Dedifferentiated amniotic fluid mesenchymal stem cell (primary cell): ENCODE measurements at regions not wholly inside any gene's neighbourhood (a gene's known extent, or its start where the extent isn't known, plus 50 kb on each side); places are given as distances from the start of the nearest gene placed in this dataset.
"Not testable (repeated sequence)": the region's sequence is repeated elsewhere in the genome, so short reads cannot be mapped to it uniquely, and the experiment has no call there.

Experiments
- DNase-seq: peaks from one replicate; pipeline ENCODE4 v3.0.0-alpha.2; 2016; ENCODE audit errors: extremely low spot score

DNA sequence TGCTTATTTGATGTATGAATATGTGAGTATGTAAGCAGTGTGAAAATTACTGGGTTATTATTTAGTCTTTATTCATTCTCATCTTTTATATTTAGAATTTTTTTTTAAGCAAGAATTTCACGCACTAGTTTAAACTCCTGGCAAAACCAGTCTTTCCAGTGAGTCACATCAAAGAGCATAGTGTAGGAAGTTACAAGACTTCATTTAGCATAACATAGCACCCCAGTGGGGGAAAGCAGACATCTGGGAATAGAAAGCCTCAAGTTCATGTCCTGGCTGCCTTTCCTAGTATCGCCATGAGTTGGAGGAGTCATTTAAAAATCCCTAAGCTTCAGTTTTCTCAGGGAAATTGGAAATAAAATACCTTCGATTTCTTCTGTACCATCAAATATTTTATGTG is 408.3 kb downstream of the NUP35 start:
- no peak for DNase-seq

DNA sequence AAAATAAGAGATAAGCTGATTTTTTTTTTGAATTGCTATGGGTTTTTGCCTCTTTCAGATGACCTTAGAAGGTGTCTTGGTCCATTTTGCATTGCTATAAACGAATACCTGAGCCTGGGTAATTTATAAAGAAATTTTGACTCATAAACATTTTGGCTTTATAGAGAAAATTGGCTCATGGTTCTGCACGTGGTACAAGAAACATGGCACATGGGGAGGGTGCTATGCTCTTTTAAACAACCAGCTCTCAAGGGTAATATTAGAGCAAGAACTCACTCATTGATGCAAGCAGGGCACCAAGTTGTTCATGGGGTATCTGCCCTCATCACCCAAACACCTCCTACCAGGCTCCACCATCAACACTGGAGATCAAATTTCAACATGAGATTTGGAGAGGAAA is 408.8 kb downstream of the NUP35 start:
- DNase-seq: no peak

DNA sequence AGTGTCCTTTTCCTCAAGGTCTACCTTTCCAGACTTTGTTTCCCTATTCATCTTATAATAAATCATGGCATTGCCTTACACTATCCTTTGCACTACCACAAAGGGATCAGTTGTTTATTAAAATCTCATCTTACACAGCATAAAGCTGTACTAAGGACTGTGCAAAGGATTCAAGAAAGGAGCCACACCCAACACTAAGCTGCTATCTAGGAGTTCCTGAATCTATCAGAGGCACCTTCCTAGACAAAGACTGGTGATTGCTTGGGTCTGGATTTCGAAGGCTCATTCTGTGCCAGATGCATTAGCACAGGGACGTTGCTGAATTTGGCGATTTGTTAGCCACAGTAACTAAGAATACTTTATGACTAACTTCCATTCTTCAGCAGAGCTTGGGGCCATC is 412.0 kb downstream of the NUP35 start:
- DNase-seq: no peak

DNA sequence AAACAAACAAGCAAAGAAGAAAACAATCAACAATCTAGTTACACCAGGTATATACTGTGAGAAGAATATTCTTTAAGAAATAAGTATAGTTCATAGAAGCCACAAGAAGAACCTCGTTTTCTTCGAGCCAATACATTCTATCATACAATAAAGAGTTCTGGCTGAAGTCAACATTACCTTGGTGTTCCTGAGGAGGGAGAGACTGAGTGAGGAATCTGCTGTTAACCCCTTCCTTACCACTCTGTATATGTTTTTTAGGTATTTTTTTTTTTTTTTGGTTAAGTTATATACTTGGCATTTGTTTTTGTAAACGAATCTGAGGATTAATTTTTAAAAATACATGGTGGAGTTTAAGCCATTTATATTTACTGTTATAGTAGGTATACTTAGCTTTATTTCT is 412.5 kb downstream of the NUP35 start:
- no peak for DNase-seq

DNA sequence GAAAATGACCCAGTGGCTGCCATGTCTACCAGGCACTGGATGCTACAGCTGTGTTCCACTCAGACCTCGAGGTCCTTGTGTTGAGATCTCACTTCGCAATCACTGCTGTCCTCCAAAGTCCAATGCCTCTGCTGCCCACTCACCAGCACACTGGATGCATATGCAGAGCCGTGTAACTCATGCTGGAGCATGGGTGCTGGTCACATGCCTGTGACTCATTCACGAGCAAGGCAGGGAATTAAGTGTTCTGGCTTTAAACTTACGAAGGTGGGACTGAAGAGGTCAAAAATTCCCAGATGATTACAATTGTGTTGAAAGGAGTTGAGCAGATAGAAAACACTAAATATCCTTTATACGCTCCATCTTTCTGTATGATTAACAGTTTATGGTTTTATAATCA is 417.5 kb downstream of the NUP35 start:
- no peak for DNase-seq

DNA sequence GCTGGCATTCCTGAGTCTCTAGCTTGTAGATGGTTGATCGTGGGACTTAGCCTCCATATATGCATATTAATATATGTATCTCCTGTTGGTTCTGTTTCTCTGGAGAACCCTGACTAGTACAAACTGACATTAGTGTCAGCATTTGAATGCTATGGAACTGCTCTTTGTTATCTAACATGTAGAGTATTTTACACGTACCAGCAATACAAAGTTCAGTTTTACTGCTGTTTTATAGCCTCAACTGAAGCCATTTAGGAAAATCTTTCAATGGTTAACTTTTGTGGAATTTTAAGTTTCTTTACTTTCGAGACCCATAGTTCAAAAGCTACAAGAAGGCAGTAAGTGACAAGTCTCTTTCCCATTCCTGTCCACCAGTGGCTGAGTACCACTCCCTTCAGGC is 418.4 kb downstream of the NUP35 start:
- DNase-seq: no peak

DNA sequence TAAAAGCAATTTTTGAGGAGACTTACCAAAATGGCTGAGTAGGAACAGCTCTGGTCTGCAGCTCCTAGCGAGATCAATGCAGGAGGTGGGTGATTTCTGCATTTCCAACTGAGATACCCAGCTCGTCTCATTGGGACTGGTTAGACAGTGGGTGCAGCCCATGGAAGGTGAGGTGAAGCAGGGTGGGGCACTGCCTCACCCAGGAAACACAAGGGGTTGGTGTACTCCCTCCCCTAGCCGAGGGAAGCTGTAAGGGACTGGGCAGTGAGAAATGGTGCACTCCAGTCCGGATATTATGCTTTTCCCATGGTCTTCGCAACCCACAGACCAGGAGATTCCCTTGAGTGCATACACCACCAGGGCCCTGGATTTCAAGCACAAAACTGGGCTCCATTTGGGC is 419.0 kb downstream of the NUP35 start:
- DNase-seq: no peak

DNA sequence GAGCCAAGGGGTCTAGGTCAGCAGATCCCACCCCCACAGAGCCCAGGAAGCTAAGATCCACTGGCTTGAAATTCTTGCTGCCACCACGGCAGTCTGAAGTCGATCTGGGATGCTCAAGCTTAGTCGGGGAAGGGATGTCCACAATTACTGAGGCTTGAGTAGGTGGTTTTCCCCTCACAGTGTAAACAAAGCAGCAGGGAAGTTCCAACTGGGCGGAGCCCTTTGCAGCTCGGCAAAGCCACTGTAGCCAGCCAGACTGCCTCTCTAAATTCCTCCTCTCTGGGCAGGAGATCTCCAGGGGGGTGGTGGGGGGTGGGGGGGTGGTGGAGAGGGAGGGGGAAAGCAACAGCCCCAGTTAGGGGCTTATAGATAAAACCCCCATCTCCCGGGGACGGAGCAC is 419.5 kb downstream of the NUP35 start:
- no peak for DNase-seq

DNA sequence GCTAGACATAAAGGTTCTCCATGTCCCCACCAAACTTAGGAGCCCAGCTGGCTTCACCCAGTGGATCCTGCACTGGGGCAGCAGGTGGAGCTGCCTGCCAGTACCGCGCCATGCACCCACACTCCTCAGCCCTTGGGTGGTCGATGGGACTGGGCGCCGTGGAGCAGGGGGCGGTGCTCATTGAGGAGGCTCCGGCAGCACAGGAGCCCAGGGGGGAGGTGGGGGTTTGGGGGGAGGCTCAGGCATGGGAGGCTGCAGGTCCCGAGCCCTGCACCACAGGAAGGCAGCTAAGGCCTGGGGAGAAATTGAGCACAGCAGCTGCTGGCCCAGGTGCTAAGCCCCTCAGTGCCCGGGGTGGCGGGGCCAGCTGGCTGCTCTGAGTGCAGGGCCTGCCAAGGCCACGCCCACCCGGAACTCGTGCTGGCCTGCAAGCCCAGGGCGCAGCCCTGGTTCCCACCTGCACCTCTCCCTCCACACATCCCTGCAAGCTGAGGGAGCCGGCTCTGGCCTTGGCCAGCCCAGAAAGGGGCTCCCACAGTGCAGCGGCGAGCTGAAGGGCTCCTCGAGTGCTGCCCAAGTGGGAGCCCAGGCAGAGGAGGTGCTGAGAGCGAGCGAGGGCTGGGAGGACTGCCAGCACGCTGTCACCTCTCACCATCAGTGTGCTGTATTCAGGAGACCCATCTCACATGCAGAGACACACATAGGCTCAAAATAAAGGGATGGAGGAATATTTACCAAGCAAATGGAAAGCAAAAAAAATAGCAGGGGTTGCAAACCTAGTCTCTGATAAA is 422.5 kb downstream of the NUP35 start:
- DNase-seq: not testable (repeated sequence)

DNA sequence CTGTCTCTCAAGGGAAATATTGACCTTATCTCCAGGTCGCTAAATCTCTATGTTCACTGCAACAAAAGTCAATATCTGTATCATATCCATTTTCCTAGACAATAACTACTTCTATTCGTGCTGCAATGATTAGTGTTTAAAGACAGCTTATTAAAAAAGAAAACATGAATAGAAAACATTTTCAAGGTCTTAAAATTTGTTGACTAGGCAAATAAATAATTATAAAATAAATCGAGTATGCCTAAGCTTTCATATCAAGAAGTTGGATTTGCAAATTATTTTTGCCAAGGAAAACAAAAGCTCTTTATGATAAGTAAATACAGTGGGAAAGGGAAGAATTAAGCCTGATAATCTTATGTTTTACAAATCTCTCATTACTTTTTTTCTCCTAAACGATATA is 428.5 kb downstream of the NUP35 start:
- no peak for DNase-seq

DNA sequence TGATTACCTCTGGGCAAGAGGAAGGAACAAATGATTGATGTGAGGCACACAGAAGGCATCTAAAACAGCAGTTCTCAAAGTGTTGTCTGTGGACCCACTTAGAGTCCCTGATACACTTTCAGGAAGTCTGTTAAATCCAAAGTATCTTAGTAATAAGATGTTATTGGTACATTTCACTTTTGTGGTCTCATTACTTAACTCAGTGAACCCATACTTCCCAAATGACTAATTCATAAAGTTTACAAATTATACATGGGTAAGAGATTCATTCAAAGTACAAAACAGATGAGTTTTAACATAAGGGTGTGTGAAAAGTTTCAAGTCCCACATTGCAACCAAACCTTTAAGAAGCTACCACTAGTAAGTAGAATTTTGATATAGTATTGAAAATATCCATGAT is 440.5 kb downstream of the NUP35 start:
- DNase-seq: no peak

DNA sequence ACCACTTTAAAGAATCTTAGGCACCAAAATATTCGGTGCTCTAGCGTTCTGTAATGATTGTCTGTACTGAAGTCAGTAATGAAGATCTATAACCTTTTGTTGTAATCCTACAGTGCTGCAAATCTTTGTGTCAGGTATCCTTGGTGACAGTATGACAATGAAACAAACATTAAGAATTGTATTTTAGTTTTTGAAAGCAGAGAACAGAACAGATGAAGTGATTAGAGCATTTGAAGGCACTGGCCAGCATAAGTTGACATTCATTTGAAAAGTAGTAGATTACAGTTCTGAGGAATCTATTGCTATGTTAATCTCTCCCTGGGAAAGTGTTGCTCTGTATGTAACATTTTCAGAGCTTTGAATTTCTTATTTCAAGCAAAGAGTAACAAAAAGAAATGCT is 451.2 kb downstream of the NUP35 start:
- DNase-seq: no peak

DNA sequence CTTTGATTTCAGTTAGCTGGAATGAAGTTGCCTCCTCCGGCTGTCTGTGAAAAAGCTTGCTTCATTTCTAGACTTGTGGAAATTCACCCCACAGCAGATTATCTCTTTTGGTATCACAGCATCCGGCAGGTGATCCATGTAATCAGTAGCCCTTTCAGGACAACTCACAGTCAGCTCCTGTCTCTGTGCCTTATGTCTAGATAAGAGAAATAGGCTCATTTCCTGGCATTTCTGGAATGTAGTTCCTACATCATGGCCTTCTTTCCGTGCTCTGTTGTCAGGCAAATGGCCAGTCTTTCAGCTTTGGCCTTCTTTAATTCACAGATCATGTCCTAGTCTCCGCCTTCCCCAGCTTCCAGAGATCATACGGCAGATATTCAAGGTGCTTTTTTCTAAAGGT is 455.4 kb downstream of the NUP35 start:
- no peak for DNase-seq

DNA sequence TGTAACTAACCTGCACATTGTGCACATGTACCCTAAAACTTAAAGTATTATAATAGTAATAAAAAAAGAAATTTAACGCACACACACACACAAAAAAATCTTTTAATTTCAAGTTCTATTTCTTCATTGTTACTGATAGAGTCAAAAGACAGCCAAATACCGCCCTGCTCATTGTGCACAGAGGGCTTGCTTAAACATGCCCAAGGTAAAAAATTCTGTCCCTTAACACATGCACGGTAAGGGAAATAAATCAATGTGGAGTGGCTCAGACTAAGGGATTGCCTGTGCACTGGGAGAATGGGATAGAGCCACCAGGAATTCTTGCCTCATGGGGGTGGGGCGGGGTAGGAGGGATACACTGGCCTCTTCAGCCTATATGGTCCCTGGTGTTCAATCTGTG is 468.0 kb downstream of the NUP35 start:
- no peak for DNase-seq

DNA sequence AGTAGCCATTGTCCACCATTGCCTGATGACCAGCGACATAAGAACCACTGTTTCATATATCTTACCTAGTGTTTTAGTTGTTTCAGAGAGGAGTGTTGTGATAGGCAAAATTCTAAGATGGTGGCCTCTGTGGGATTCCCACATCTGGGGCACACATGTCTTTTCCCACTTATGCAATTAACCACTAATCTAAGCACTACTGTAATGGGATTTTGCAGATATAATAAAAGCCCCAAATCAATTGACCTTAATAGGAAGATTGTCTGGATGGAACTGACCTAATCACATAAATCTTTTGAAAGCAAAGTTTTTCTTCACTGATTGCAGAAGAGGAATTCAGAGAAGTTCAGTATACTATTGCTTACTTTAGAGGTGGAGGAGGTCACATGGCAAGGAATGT is 469.9 kb downstream of the NUP35 start:
- no peak for DNase-seq

DNA sequence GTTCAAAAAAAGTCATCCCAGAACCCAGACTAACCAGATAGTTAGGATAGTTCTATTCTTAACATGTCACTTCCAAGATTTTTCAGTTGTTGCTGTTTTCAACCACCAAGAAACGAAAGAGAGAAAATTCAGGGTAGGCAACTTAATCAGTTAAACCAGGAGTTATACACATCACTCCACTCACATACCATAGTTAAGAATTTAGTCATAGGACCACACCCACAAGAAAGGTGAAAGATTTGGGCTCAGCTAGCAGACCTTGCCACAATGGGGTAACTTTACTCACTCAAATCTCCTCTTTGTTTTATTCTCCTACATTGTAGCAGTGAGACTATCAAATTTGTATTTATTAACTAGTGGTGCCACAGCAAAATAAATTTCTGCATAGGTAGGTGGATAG is 473.6 kb downstream of the NUP35 start:
- no peak for DNase-seq

DNA sequence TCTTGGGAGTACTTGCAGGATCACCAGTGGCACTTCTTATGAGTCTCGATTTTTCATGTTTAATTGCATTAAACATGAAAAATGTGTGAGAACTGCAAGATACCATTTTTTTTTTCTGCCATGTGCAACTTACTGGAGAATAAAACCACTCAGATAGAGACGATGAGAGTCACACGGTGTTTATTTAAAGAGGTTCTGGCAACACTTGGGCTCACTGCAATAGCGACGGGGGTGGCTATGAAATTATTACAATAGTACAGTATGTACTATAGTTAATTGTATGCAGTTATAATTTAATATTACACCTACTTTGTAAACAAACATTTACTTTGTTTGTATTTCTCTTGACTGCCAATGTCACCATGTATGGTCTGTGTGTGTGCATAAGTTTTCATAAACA is 479.8 kb downstream of the NUP35 start:
- no peak for DNase-seq

DNA sequence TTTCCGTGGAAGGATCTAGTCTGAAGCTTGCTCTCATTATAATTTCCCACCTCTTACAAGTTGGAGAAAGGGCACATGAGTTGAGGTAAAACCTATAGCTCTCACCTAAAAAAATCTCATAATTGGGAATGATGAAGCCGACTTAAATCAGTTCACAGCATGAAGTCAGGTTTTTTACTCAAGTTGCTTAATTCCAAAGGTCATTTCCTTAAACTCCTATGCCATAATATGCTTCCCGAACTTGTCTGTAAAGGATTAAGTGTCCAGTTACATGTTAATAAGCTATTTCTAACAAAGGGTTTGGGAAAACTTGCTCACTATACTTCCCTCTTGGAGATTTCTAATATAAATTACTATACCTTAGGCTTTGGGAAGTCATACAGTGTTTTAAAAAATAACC is 481.2 kb downstream of the NUP35 start:
- no peak for DNase-seq

DNA sequence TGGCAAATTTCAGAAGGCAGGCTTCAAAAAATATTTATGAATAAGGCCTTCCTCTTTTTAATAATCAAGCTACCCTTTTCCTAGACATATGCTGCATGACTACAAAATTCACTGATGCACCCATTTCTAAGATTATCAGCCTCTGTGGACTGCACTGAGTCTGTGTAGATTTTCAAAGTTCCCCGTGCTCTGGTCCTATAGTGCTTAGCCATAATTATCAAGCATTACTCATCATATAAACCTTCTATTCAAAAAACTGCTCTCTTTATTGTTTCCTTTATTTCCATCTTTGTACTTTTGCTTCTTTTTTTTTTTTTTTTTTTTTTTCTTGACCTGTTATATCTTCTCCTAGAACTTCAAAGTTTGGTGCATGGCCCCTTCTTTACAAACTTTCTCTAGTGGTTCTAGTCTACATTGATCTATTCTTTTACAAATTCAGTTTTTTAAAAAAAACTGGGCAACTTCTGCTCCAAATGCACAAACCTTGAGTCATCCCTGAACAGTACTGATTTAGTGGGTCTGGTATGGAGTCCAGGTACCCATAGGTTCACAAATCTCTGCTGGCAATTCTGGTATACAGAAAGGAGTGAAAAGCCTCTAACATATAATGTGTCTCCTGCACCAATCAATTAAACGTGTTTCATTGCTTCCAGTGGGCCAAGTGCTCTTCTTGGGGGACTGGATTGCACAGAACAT is 481.9 kb downstream of the NUP35 start:
- no peak for DNase-seq

DNA sequence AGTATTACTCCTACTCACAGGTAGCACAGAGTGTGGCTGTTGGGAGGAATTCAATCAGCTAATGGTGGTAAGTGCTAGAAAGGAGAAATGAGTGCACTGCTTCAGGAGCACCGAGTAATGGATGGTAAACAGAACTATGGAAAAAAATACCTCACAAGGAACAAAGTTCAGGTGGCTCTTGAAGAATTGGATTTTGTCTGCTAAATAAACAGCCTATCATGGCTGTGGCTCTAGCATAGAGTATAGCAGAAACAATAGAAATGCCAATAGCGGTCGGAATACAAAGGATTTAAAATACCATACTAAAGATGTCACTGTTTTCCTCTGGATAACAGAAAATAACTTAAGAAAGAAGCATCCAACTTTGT is 482.5 kb downstream of the NUP35 start:
- no peak for DNase-seq

DNA sequence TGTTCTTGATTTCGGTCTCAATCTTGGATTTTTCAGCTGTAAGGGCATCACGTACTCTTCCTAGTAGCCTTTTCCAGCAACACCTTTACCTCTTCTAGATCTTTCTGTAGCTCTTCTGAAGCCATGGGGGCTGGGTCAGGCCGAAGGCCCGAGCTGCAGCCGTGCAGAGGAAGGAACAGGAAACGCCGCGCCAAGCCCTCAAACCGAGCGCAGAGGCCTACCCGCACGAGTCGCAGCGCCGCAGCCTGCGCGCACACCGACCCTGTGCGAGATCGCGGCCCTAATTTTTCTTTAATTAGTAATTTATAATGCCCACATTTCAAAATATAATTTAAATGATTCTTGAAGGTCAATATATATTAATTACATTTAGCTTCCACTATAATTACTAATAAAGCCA is 483.8 kb downstream of the NUP35 start:
- no peak for DNase-seq

DNA sequence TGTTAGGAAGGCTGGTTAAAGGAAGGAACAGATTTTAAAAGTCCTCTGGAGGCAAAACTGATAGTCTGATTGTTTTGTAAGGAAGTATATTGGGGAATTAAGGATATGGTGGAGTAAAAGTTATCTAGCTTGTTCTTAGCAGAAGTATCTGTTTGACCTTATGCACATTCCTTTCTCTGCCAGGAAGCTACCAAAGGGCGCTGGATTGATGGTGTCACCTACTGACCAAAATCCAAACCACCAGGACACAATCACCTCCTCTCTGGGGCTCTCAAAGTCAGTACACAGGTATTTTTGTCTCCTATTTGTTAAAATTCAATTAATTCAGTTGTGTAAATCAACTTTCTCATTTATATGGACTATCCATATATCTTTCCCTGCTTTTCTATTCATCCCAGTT is 484.5 kb downstream of the NUP35 start:
- no peak for DNase-seq

DNA sequence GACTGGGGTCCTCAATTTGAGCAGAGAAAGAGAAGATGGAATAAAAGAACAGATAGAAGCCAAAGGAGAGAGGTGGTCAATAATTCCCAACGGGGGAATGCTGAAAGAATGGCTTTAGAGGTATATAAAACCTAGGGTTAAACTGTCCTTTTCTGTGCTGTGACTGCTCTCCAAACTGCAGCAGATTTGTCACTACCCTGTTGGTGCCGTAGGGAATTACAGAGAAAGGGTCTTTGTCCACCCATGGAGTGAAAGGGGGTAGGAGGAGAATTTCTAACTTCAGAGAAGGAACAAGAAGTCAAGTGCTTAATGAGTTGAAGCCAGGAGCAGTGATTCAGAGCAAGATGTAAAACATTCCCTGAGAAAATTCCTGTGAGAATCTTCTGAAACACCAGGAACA is 486.5 kb downstream of the NUP35 start:
- DNase-seq: no peak
